ENCODE measurements at regions not wholly inside any gene's neighbourhood (a gene's known extent, or its start where the extent isn't known, plus 50 kb on each side); places are given as distances from the start of the nearest gene placed in this dataset.

GRCh38 chr11:103618528-103618927 is 417.9 kb upstream of the DDI1 start (continued):
- TF ChIP-seq JUND (IDR thresholded peaks at IDR 0.05) (no peak), RAD21 (IDR thresholded peaks at IDR 0.05) (no peak), NR2F2 (IDR thresholded peaks at IDR 0.05) (no peak), HNF4A (conservative IDR thresholded peaks at IDR 0.05) (no peak)
- TF ChIP-seq, protein P1, sequence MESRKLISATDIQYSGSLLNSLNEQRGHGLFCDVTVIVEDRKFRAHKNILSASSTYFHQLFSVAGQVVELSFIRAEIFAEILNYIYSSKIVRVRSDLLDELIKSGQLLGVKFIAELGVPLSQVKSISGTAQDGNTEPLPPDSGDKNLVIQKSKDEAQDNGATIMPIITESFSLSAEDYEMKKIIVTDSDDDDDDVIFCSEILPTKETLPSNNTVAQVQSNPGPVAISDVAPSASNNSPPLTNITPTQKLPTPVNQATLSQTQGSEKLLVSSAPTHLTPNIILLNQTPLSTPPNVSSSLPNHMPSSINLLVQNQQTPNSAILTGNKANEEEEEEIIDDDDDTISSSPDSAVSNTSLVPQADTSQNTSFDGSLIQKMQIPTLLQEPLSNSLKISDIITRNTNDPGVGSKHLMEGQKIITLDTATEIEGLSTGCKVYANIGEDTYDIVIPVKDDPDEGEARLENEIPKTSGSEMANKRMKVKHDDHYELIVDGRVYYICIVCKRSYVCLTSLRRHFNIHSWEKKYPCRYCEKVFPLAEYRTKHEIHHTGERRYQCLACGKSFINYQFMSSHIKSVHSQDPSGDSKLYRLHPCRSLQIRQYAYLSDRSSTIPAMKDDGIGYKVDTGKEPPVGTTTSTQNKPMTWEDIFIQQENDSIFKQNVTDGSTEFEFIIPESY (IDR thresholded peaks at IDR 0.05): no peak
- TF ChIP-seq, protein P2, sequence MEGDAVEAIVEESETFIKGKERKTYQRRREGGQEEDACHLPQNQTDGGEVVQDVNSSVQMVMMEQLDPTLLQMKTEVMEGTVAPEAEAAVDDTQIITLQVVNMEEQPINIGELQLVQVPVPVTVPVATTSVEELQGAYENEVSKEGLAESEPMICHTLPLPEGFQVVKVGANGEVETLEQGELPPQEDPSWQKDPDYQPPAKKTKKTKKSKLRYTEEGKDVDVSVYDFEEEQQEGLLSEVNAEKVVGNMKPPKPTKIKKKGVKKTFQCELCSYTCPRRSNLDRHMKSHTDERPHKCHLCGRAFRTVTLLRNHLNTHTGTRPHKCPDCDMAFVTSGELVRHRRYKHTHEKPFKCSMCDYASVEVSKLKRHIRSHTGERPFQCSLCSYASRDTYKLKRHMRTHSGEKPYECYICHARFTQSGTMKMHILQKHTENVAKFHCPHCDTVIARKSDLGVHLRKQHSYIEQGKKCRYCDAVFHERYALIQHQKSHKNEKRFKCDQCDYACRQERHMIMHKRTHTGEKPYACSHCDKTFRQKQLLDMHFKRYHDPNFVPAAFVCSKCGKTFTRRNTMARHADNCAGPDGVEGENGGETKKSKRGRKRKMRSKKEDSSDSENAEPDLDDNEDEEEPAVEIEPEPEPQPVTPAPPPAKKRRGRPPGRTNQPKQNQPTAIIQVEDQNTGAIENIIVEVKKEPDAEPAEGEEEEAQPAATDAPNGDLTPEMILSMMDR (IDR thresholded peaks at IDR 0.05; ENCODE audit: low read depth, low read length, missing input control): no peak

DNA sequence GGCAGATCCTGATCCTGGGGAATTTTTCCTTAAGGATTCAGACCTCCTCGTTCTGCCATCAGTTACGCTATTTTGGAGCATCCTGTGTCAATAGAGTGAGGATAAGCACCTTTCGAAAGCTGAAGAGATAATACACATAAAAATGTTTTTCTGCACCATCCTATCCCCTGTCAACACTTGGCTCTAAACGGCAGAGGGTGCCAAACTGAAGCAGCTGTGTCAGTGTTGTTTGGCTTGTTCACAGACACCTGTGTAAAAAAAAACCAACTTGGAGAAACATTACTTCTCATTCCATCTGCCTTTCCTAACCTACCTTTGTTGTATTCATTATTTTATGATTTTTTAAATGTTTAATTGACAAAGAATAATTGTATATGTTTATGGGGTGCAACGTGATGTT is 417.0 kb upstream of the DDI1 start:
- H3K9ac ChIP-seq (ENCODE audit: low read depth in 1 of 2, low read length in 2 of 2): no peak overlapping the region
- H3K4me1 ChIP-seq (ENCODE audit: control insufficient read depth in 4 of 4, insufficient read depth in 4 of 4, low read length in 3 of 4): no peaks in the 10 kb centered on the region
- 41% methylated on average over 5 of the region's 5 CpGs for WGBS
- no peak overlapping the region for H3K4me3 ChIP-seq (ENCODE audit: low read depth in 1 of 3, low read length in 3 of 3)
- peaks cover 0 to 5% (median 0%) of the 10 kb centered on the region in 4 donors for H3K27me3 ChIP-seq (ENCODE audit: control insufficient read depth in 4 of 4, insufficient read depth in 4 of 4, low read length in 3 of 4)
- DNase-seq (ENCODE audit: low spot score): no peak
- H3K36me3 ChIP-seq (ENCODE audit: control insufficient read depth in 4 of 4, insufficient read depth in 3 of 4, low read depth in 1 of 4, low read length in 3 of 4): no peaks in the 10 kb centered on the region
- no peak overlapping the region for H3K27ac ChIP-seq (ENCODE audit: low read depth in 1 of 2, low read length in 2 of 2)
- H3K9me3 ChIP-seq (ENCODE audit: control insufficient read depth in 4 of 4, low read length in 3 of 4): no peaks in the 10 kb centered on the region
- TF ChIP-seq SP1 (IDR thresholded peaks at IDR 0.05) (no peak), EGR1 (IDR thresholded peaks at IDR 0.05; ENCODE audit: low read depth in 2 of 2) (no peak), FOXA1 (IDR thresholded peaks at IDR 0.05) (no peak), ATF3 (IDR thresholded peaks at IDR 0.05) (no peak), RXRA (IDR thresholded peaks at IDR 0.05) (no peak), RAD21 (IDR thresholded peaks at IDR 0.05) (no peak), REST (IDR thresholded peaks at IDR 0.05) (no peak), NR2F2 (IDR thresholded peaks at IDR 0.05) (no peak), TAF1 (conservative IDR thresholded peaks at IDR 0.05) (no peak), FOXA2 (IDR thresholded peaks at IDR 0.05) (no peak), HNF4G (IDR thresholded peaks at IDR 0.05) (no peak), JUND (IDR thresholded peaks at IDR 0.05) (no peak), YY1 (IDR thresholded peaks at IDR 0.05) (no peak), GABPA (IDR thresholded peaks at IDR 0.05 in 1 of 2, conservative IDR thresholded peaks at IDR 0.05 in 1 of 2) (no peak), HNF4A (conservative IDR thresholded peaks at IDR 0.05) (no peak)
- TF ChIP-seq, protein P1 (IDR thresholded peaks at IDR 0.05): no peak
- TF ChIP-seq, protein P3, sequence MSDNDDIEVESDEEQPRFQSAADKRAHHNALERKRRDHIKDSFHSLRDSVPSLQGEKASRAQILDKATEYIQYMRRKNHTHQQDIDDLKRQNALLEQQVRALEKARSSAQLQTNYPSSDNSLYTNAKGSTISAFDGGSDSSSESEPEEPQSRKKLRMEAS (IDR thresholded peaks at IDR 0.05): no peak
- TF ChIP-seq, protein P2 (IDR thresholded peaks at IDR 0.05; ENCODE audit: low read depth, low read length, missing input control): no peak

Measured in liver (tissue), 8 donors.